SK-N-MC (cell line): ENCODE measurements at regions not wholly inside any gene's neighbourhood (a gene's known extent, or its start where the extent isn't known, plus 50 kb on each side); places are given as distances from the start of the nearest gene placed in this dataset.
"Not testable (repeated sequence)": the region's sequence is repeated elsewhere in the genome, so short reads cannot be mapped to it uniquely, and the experiment has no call there.

Experiments used
- DNase-seq: peaks from one replicate; pipeline ENCODE4 v3.0.0-alpha.2; 2011; ENCODE audit warnings: low read depth, low spot score
- H3K27ac ChIP-seq: fragments of 200-600 bp; sonication (generic); 2 replicates; pipeline ENCODE4 v1.5.1; 2016; ENCODE audit warnings: mixed run types
- H3K36me3 ChIP-seq: fragments of 200-600 bp; sonication (generic); 2 replicates; pipeline ENCODE4 v1.6.1; 2017; ENCODE audit warnings: antibody characterized with exemption, low read length, mixed read lengths; ENCODE audit not compliant: insufficient read depth
- H3K4me3 ChIP-seq: fragments of 200-600 bp; sonication (generic); 2 replicates; pipeline ENCODE4 v1.5.1; 2016
- H3K9ac ChIP-seq: fragments of 200-600 bp; sonication (generic); 2 replicates; pipeline ENCODE4 v1.8.0; 2017; ENCODE audit warnings: mixed run types, mixed read lengths; ENCODE audit not compliant: insufficient read length
- H3K9me3 ChIP-seq: fragments of 200-600 bp; sonication (generic); 2 replicates; pipeline ENCODE4 v1.6.1; 2017; ENCODE audit warnings: low read depth, mild to moderate bottlenecking, antibody characterized with exemption, low read length, moderate library complexity, mixed read lengths
- EZH2 ChIP-seq: fragments of 200-600 bp; sonication (generic); IDR thresholded peaks from one replicate; pipeline ENCODE4 v1.6.1; 2017; ENCODE audit warnings: antibody characterized with exemption
- FOXP2 ChIP-seq: optimal IDR thresholded peaks from 2 replicates; pipeline ENCODE3; 2011; ENCODE audit warnings: mild to moderate bottlenecking, moderate library complexity; ENCODE audit not compliant: insufficient read depth; ENCODE audit errors: extremely low read length, control extremely low read depth
- POLR2AphosphoS5 ChIP-seq: IDR thresholded peaks from 2 replicates; pipeline ENCODE4 v1.6.1; 2012; ENCODE audit warnings: mild to moderate bottlenecking, low read depth, low read length, borderline replicate concordance

DNA sequence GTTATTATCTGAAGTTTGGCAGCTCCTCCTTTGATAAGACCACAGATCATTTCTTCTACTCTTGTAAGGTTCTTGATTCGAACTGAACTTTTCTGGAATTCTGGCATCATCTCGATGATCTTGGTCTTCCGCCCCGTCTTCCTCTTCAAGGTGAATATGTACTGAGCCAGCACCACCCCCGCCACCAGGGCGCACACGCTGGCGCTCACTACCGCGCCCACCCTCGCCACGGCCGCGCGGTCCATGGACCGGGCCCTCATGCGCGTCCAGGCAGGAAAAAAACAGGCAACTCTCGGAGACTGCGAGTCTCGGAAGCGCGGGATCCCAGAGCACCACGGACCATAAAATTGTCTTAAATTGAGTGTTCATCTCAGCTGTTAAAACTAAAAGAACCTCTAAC lies 458.4 kb upstream of the NDST3 start:
- no peak overlapping the region for H3K4me3 ChIP-seq
- no peak for DNase-seq
- TF ChIP-seq POLR2AphosphoS5 (no peak), FOXP2 (no peak), EZH2 (no peak)
- no peak overlapping the region for H3K27ac ChIP-seq
- no peak overlapping the region for H3K9ac ChIP-seq
- no peaks in the 10 kb centered on the region for H3K9me3 ChIP-seq
- H3K36me3 ChIP-seq: no peaks in the 10 kb centered on the region

- Histone ChIP-seq H3K9me3 (no peaks in the 10 kb centered on the region), H3K9ac (no peak overlapping the region), H3K27ac (no peak overlapping the region), H3K4me3 (no peak overlapping the region), H3K36me3 (no peaks in the 10 kb centered on the region)
- no peak for TF ChIP-seq EZH2
- TF ChIP-seq POLR2AphosphoS5: no peak
- no peak for TF ChIP-seq FOXP2
- no peak for DNase-seq
Observed at GRCh38 chr4:117577686-117578311, 456.5 kb upstream of the NDST3 start.

GRCh38 chr4:117588771-117589170 lies 445.5 kb upstream of the NDST3 start:
- no peak overlapping the region for H3K27ac ChIP-seq
- no peaks in the 10 kb centered on the region for H3K36me3 ChIP-seq
- no peak for DNase-seq
- no peak overlapping the region for H3K4me3 ChIP-seq
- H3K9me3 ChIP-seq: no peaks in the 10 kb centered on the region
- TF ChIP-seq EZH2 (no peak), POLR2AphosphoS5 (no peak), FOXP2 (no peak)
- no peak overlapping the region for H3K9ac ChIP-seq

- Histone ChIP-seq H3K4me3 (no peak overlapping the region), H3K9ac (no peak overlapping the region), H3K27ac (no peak overlapping the region), H3K9me3 (0 out of 2 replicates have a peak, but pooled peaks cover 2% of the 10 kb centered on the region), H3K36me3 (no peaks in the 10 kb centered on the region)
- TF ChIP-seq FOXP2 (no peak), EZH2 (no peak), POLR2AphosphoS5 (no peak)
- no peak for DNase-seq
Observed at GRCh38 chr4:117596917-117597480, 437.3 kb upstream of the NDST3 start.

DNA sequence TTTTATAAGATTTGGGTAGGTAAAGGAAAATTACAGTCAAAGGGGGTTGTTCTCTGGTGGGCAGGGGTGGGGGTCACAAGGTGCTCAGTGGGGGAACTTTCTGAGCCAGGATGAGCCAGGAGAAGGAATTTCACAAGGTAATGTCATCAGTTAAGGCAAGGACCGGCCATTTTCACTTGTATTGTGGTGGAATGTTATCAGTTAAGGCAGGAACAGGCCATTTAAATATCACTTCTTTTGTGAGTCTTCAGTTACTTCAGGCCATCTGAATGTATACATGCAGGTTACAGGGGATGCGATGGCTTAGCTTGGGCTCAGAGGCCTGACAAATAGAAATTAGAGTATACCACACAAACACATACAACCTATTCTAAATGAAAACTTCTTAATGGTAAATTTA lies 434.9 kb upstream of the NDST3 start:
- not testable (repeated sequence) for DNase-seq

DNA sequence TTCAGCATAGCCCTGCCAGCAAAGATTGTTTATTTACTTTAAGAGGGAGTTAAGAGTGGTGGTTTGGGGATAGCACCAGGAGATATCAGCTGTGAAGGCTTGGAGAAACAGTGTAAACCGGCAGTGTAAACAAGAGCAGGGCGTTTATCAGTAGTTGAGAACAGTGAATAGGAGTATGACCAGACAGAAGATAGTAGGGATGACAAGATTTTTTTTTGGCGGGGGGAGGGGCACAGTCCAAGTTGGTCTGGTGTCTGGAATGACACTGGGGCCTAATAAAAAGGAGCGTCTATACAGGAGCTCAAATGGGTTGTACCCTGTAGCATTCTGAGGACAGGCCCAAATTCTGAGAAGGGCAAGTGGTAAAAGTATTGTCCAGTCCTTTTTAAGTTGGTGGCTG lies 433.4 kb upstream of the NDST3 start:
- DNase-seq, H3K4me3 ChIP-seq, H3K36me3 ChIP-seq, H3K9ac ChIP-seq, H3K27ac ChIP-seq, H3K9me3 ChIP-seq: not testable (repeated sequence)

More for the DNA sequence above, 434.9 kb upstream of the NDST3 start:
- not testable (repeated sequence) for H3K9ac ChIP-seq, H3K9me3 ChIP-seq, H3K36me3 ChIP-seq, H3K4me3 ChIP-seq, H3K27ac ChIP-seq

DNA sequence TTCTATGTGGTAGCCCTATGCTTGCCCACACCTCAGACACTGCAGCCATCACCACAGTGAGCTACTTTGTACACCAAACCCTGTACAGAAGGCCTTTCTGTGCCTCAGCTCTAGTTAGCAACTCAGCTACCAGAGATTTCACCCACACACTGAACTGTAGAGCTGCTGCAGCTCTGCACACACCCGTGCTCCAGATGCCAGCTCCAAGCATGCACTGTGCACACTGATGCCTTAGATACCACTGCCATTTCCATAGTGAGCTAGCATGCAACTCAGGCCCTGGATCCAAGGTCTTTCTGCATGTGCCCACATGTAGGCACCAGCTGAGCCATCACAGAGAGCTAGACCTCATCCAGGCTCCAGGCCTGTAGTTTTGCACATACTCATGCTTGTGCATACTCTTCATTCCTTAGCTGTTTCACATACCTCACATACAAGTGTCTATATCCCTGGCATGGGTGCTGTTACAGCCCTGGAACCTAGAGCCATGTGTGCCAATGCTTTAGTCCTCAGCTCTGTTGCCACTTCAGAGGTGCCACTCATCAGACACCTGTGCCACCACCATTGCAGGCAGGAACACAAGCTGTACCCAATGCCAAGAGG lies 423.5 kb upstream of the NDST3 start:
- TF ChIP-seq POLR2AphosphoS5: no peak
- TF ChIP-seq FOXP2: no peak
- no peak for TF ChIP-seq EZH2
- Histone ChIP-seq H3K9ac (no peak overlapping the region), H3K4me3 (no peak overlapping the region), H3K9me3 (no peaks in the 10 kb centered on the region), H3K36me3 (no peaks in the 10 kb centered on the region), H3K27ac (no peak overlapping the region)
- no peak for DNase-seq

- Histone ChIP-seq H3K27ac (no peak overlapping the region), H3K9ac (no peak overlapping the region), H3K4me3 (no peak overlapping the region), H3K9me3 (no peaks in the 10 kb centered on the region), H3K36me3 (no peaks in the 10 kb centered on the region)
- no peak for DNase-seq
- TF ChIP-seq EZH2: no peak
- TF ChIP-seq FOXP2: no peak
- no peak for TF ChIP-seq POLR2AphosphoS5
Observed at GRCh38 chr4:117621673-117622072, 412.6 kb upstream of the NDST3 start.

- no peak for TF ChIP-seq FOXP2
- no peak for TF ChIP-seq POLR2AphosphoS5
- no peak for TF ChIP-seq EZH2
- no peak for DNase-seq
- Histone ChIP-seq H3K9me3 (no peaks in the 10 kb centered on the region), H3K4me3 (no peak overlapping the region), H3K9ac (no peak overlapping the region), H3K36me3 (no peaks in the 10 kb centered on the region), H3K27ac (no peak overlapping the region)
Observed at GRCh38 chr4:117623326-117623725, 411.0 kb upstream of the NDST3 start.
